Karpas-422 (cell line): ENCODE measurements at regions not wholly inside any gene's neighbourhood (a gene's known extent, or its start where the extent isn't known, plus 50 kb on each side); places are given as distances from the start of the nearest gene placed in this dataset.

Source experiments
- DNase-seq: peaks from one replicate; pipeline ENCODE4 v3.0.0-alpha.2; 2015
- H2AFZ ChIP-seq: fragments of 200-600 bp; sonication (generic); 2 replicates; pipeline ENCODE4 v1.6.1; 2014; ENCODE audit warnings: antibody characterized with exemption, low read length, mixed read lengths
- H3K27ac ChIP-seq: fragments of 200-600 bp; sonication (generic); 2 replicates; pipeline ENCODE4 v1.5.1; 2014; ENCODE audit warnings: mild to moderate bottlenecking, low read length, moderate library complexity
- H3K27me3 ChIP-seq: fragments of 200-600 bp; sonication (generic); 2 replicates; pipeline ENCODE4 v1.6.1; 2014; ENCODE audit warnings: low read length, mixed read lengths
- H3K36me3 ChIP-seq: fragments of 200-600 bp; sonication (generic); 2 replicates; pipeline ENCODE4 v1.6.1; 2014; ENCODE audit warnings: low read length, mixed read lengths; ENCODE audit not compliant: insufficient read depth
- H3K4me1 ChIP-seq: fragments of 200-600 bp; sonication (generic); 2 replicates; pipeline ENCODE4 v1.6.1; 2014; ENCODE audit warnings: mild to moderate bottlenecking, low read length, mixed read lengths
- H3K4me2 ChIP-seq: fragments of 200-600 bp; sonication (generic); 2 replicates; pipeline ENCODE4 v1.6.1; 2014; ENCODE audit warnings: low read length, low read depth, mild to moderate bottlenecking; ENCODE audit not compliant: poor library complexity, severe bottlenecking
- H3K4me3 ChIP-seq: fragments of 200-600 bp; sonication (generic); 2 replicates; pipeline ENCODE4 v1.5.1; 2014; ENCODE audit warnings: mild to moderate bottlenecking, antibody characterized with exemption, low read length, mixed read lengths
- H3K79me2 ChIP-seq: fragments of 200-600 bp; sonication (generic); 2 replicates; pipeline ENCODE4 v1.6.1; 2014; ENCODE audit warnings: mild to moderate bottlenecking, low read length, mixed read lengths
- H3K9ac ChIP-seq: fragments of 200-600 bp; sonication (generic); 2 replicates; pipeline ENCODE4 v1.6.0; 2014; ENCODE audit warnings: low read length
- H3K9me2 ChIP-seq: fragments of 200-600 bp; sonication (generic), shearing (Covaris generic); replicated peaks from 2 replicates; pipeline ENCODE4 v1.6.0; 2014; ENCODE audit warnings: mild to moderate bottlenecking, low read length, moderate library complexity; ENCODE audit not compliant: insufficient read depth
- H3K9me3 ChIP-seq: fragments of 300-700, 200-600 bp; sonication (generic); 2 replicates; pipeline ENCODE4 v1.6.1; 2014; ENCODE audit warnings: low read length, mixed read lengths
- H4K20me1 ChIP-seq: fragments of 200-600 bp; sonication (generic); 2 replicates; pipeline ENCODE4 v1.6.1; 2014; ENCODE audit warnings: mild to moderate bottlenecking, antibody characterized with exemption, low read length, low read depth; ENCODE audit not compliant: insufficient read depth

GRCh38 chr5:175595905-175596304, 62.0 kb upstream of the HRH2 start:
- no peaks in the 10 kb centered on the region for H3K36me3 ChIP-seq
- no peaks in the 10 kb centered on the region for H3K79me2 ChIP-seq
- no peaks in the 10 kb centered on the region for H3K4me1 ChIP-seq
- no peak overlapping the region for H3K4me2 ChIP-seq
- no peaks in the 10 kb centered on the region for H3K9me3 ChIP-seq
- H4K20me1 ChIP-seq: no peaks in the 10 kb centered on the region
- H3K27me3 ChIP-seq: no peaks in the 10 kb centered on the region
- no peak for DNase-seq
- H3K4me3 ChIP-seq: no peak overlapping the region
- H3K27ac ChIP-seq: no peak overlapping the region
- H3K9ac ChIP-seq: no peak overlapping the region
- H3K9me2 ChIP-seq: no peaks in the 10 kb centered on the region
- H2AFZ ChIP-seq: no peak overlapping the region

DNA sequence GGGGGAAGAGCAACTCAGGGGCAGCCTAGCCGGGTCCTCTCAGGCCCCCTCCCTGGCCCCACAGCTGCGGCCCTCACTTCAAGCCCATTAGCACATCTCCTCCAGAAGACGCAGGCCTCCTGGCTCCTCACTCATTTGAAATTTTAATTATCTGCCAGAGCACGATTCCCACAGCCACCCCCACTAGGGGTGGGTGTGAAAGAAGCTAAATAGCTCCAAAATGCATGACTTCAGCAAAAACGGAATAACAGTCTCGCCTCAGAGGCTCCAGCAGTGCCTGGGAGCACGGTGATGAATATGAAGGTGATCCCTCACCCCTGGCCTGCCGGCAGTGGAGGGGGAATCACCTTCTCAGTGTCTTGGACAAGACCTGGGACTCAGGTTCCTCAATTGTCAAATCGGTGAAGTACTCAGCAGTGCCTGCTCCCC, 61.1 kb upstream of the HRH2 start:
- Histone ChIP-seq H3K9ac (no peak overlapping the region), H3K79me2 (no peaks in the 10 kb centered on the region), H3K27me3 (no peaks in the 10 kb centered on the region), H3K9me2 (no peaks in the 10 kb centered on the region), H3K4me2 (no peak overlapping the region), H3K4me3 (no peak overlapping the region), H3K4me1 (no peaks in the 10 kb centered on the region), H4K20me1 (no peaks in the 10 kb centered on the region), H3K36me3 (no peaks in the 10 kb centered on the region), H3K27ac (no peak overlapping the region), H3K9me3 (no peaks in the 10 kb centered on the region), H2AFZ (no peak overlapping the region)
- DNase-seq: no peak

DNA sequence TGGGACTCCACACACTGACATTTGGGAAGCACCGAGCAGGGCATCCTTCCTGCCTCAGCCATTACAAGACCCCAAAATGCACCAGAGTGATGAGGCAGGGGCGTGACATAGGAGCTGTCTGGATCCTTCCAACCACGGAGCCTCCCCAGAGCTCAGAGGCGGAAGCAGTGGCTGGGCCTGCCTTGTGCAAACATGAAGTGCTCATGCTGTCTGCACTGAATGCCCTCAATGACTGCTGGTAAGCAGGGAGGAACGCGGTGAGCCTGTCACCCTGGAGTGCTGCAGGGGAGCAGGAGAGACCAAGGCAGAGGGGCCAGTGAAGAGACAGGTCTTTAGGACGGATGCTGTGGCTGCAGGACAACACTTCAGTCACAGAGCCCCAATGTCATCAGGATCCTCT, 60.2 kb upstream of the HRH2 start:
- Histone ChIP-seq H3K4me2 (no peak overlapping the region), H2AFZ (no peak overlapping the region), H4K20me1 (no peaks in the 10 kb centered on the region), H3K4me3 (no peak overlapping the region), H3K4me1 (no peaks in the 10 kb centered on the region), H3K27ac (no peak overlapping the region), H3K9me3 (no peaks in the 10 kb centered on the region), H3K36me3 (no peaks in the 10 kb centered on the region), H3K27me3 (no peaks in the 10 kb centered on the region), H3K79me2 (no peaks in the 10 kb centered on the region), H3K9me2 (no peaks in the 10 kb centered on the region), H3K9ac (no peak overlapping the region)
- DNase-seq: no peak

DNA sequence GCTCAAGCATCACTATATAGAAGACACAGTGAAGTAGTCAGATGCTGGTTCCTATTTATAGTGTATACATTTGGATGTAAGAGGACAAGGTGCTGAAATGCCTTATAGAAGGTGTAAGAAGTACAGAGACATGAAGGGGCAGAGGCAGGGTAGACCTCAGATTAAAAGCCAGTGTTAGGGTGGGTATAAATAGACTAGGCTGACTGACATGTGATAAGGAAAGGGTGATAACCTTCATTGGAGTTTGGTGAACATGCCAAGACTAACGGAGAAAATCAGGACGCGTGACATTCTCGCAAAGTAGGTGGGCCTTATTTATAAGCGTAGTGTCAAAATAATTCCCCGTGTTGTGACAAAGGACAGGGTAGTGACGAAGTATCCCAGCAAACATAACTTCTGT, 59.1 kb upstream of the HRH2 start:
- H3K4me2 ChIP-seq: no peak overlapping the region
- H3K9me3 ChIP-seq: no peaks in the 10 kb centered on the region
- no peaks in the 10 kb centered on the region for H3K4me1 ChIP-seq
- no peak overlapping the region for H3K27ac ChIP-seq
- H3K27me3 ChIP-seq: no peaks in the 10 kb centered on the region
- DNase-seq: no peak
- no peaks in the 10 kb centered on the region for H3K9me2 ChIP-seq
- H3K36me3 ChIP-seq: no peaks in the 10 kb centered on the region
- H3K79me2 ChIP-seq: no peaks in the 10 kb centered on the region
- no peaks in the 10 kb centered on the region for H4K20me1 ChIP-seq
- no peak overlapping the region for H2AFZ ChIP-seq
- no peak overlapping the region for H3K4me3 ChIP-seq
- H3K9ac ChIP-seq: no peak overlapping the region

DNA sequence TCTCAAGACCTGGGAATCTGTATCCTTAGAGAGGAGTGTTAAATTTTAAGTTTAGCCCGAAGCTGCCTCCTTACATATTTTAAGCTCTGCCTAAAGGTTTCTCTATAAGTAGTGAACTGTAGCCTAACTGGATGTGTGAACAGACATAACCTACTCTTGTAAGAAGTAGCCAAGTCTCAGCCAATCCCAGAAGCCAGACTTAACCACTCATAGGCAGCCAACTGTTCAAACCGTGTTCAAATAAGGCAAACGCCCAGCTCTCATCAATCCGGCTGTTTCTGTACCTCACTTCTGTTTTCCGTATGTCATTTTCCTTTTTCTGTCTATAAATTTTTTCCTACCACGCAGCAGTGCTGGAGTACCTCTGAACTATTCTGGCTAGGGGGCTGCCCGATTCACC, 58.7 kb upstream of the HRH2 start:
- H3K9ac ChIP-seq: no peak overlapping the region
- H3K9me2 ChIP-seq: no peaks in the 10 kb centered on the region
- H3K36me3 ChIP-seq: no peaks in the 10 kb centered on the region
- no peak overlapping the region for H2AFZ ChIP-seq
- no peak overlapping the region for H3K4me2 ChIP-seq
- no peak overlapping the region for H3K27ac ChIP-seq
- DNase-seq: no peak
- no peaks in the 10 kb centered on the region for H4K20me1 ChIP-seq
- no peaks in the 10 kb centered on the region for H3K27me3 ChIP-seq
- H3K4me3 ChIP-seq: no peak overlapping the region
- H3K79me2 ChIP-seq: no peaks in the 10 kb centered on the region
- H3K9me3 ChIP-seq: no peaks in the 10 kb centered on the region
- no peaks in the 10 kb centered on the region for H3K4me1 ChIP-seq

DNA sequence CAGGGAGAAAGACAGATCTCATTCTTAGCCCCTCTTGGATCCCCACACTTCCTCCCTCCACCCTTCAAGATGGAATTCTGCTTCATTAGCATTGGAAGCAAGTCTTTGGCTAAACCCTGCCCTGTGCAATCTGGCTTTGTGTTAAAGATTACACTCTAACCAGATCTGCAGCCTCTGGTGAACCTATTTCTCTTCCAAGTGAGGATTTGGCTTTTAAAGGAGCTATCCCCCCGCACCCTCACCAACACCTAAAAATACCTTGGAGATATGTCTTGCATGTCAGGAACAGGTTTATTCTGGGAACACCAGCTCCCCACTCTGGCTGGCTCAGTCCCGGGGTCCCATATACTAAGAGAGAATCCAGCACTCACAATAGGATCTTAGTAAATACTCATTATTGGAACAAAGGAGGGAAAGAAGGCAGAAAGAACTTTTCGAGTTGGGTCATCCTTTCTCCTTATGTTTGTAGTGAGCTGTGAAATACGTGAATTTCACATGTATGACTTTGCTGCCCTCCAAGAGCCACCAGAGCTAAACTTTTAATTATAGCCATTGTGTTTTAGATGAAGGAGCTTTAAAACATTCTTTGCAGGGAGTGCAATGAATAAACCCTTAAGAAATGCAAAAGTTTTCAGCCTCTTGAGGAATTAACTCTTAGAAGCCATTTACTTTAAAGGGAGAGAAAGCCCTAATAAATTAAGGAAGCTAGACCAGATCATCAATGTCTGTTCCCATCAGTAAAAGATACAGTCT, 53.7 kb upstream of the HRH2 start:
- Histone ChIP-seq H3K9ac (no peak overlapping the region), H3K4me3 (no peak overlapping the region), H3K27me3 (0 out of 2 replicates have a peak, but pooled peaks cover 2% of the 10 kb centered on the region), H3K27ac (no peak overlapping the region), H3K4me1 (no peaks in the 10 kb centered on the region), H4K20me1 (no peaks in the 10 kb centered on the region), H3K9me2 (no peaks in the 10 kb centered on the region), H2AFZ (no peak overlapping the region), H3K9me3 (no peaks in the 10 kb centered on the region), H3K4me2 (no peak overlapping the region), H3K36me3 (no peaks in the 10 kb centered on the region), H3K79me2 (no peaks in the 10 kb centered on the region)
- DNase-seq: no peak

DNA sequence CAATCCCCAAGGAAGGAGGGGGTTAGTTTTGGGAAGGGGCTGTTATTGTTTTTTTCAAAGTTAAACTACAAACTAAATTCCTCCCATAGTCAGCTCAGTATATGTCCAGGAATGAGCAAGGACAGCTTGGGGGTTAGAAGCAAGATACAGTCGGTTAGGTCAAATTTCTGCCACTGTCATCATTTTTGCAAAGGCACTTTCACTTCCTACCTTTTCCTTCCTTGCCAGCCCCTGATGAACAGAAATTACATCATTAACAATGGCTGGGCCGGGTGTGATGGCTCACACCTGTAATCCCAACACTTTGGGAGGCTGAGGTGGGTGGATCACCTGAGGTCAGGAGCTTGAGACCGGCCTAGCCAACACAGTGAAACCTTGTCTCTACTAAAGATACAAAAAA, 51.5 kb upstream of the HRH2 start:
- Histone ChIP-seq H3K27me3 (0 out of 2 replicates have a peak, but pooled peaks cover 2% of the 10 kb centered on the region), H2AFZ (no peak overlapping the region), H3K4me2 (no peak overlapping the region), H3K9ac (no peak overlapping the region), H3K9me3 (no peaks in the 10 kb centered on the region), H3K4me1 (no peaks in the 10 kb centered on the region), H3K27ac (no peak overlapping the region), H3K4me3 (no peak overlapping the region), H3K36me3 (no peaks in the 10 kb centered on the region), H4K20me1 (no peaks in the 10 kb centered on the region), H3K9me2 (no peaks in the 10 kb centered on the region), H3K79me2 (no peaks in the 10 kb centered on the region)
- no peak for DNase-seq
